ENCODE measurements at regions not wholly inside any gene's neighbourhood (a gene's known extent, or its start where the extent isn't known, plus 50 kb on each side); places are given as distances from the start of the nearest gene placed in this dataset.

- DNase-seq (ENCODE audit: low spot score) = no peak
Observed at GRCh38 chr20:40319741-40320516, 369.1 kb downstream of the MAFB start.

- no peak for DNase-seq (ENCODE audit: low spot score)
Observed at GRCh38 chr20:40319056-40319455, 370.0 kb downstream of the MAFB start.

GRCh38 chr20:40317156-40317790 is 371.8 kb downstream of the MAFB start:
- no peak for DNase-seq (ENCODE audit: low spot score)

- no peak for DNase-seq (ENCODE audit: low spot score)
Observed at GRCh38 chr20:40314278-40314677, 374.8 kb downstream of the MAFB start.

- no peak for DNase-seq (ENCODE audit: low spot score)
Observed at GRCh38 chr20:40313730-40314129, 375.3 kb downstream of the MAFB start.

- DNase-seq (ENCODE audit: low spot score) = no peak
Observed at GRCh38 chr20:40309731-40310130, 379.3 kb downstream of the MAFB start.

- DNase-seq (ENCODE audit: low spot score) = no peak
Observed at GRCh38 chr20:40307997-40308396, 381.0 kb downstream of the MAFB start.

- no peak for DNase-seq (ENCODE audit: low spot score)
Observed at GRCh38 chr20:40307268-40307667, 381.8 kb downstream of the MAFB start.

GRCh38 chr20:40305303-40305702 is 383.7 kb downstream of the MAFB start:
- no peak for DNase-seq (ENCODE audit: low spot score)

- no peak for DNase-seq (ENCODE audit: low spot score)
Observed at GRCh38 chr20:40304119-40304613, 384.9 kb downstream of the MAFB start.

GRCh38 chr20:40294747-40295146 is 394.3 kb downstream of the MAFB start:
- DNase-seq (ENCODE audit: low spot score) = no peak

GRCh38 chr20:40294175-40294574 is 394.9 kb downstream of the MAFB start:
- no peak for DNase-seq (ENCODE audit: low spot score)

GRCh38 chr20:40293740-40294139 is 395.3 kb downstream of the MAFB start:
- DNase-seq (ENCODE audit: low spot score) = no peak

GRCh38 chr20:40291493-40292135 is 397.4 kb downstream of the MAFB start:
- DNase-seq (ENCODE audit: low spot score) = no peak

- DNase-seq (ENCODE audit: low spot score) = no peak
Observed at GRCh38 chr20:40287683-40288082, 401.4 kb downstream of the MAFB start.

- DNase-seq (ENCODE audit: low spot score) = no peak
Observed at GRCh38 chr20:40286975-40287531, 402.0 kb downstream of the MAFB start.

GRCh38 chr20:40284611-40285010 is 404.4 kb downstream of the MAFB start:
- DNase-seq (ENCODE audit: low spot score) = no peak

GRCh38 chr20:40283689-40284088 is 405.3 kb downstream of the MAFB start:
- DNase-seq (ENCODE audit: low spot score) = no peak

GRCh38 chr20:40282941-40283340 is 406.1 kb downstream of the MAFB start:
- DNase-seq (ENCODE audit: low spot score) = no peak

GRCh38 chr20:40282541-40282940 is 406.5 kb downstream of the MAFB start:
- no peak for DNase-seq (ENCODE audit: low spot score)

- DNase-seq (ENCODE audit: low spot score) = no peak
Observed at GRCh38 chr20:40280616-40281015, 408.4 kb downstream of the MAFB start.

- peak; percentile 91 for DNase-seq (ENCODE audit: low spot score)
Observed at GRCh38 chr20:40279390-40279789, 409.6 kb downstream of the MAFB start.

GRCh38 chr20:40278673-40279072 is 410.4 kb downstream of the MAFB start:
- DNase-seq (ENCODE audit: low spot score) = no peak
